Osteoblast (primary cell): ENCODE measurements at regions not wholly inside any gene's neighbourhood (a gene's known extent, or its start where the extent isn't known, plus 50 kb on each side); places are given as distances from the start of the nearest gene placed in this dataset.
"Not testable (repeated sequence)": the region's sequence is repeated elsewhere in the genome, so short reads cannot be mapped to it uniquely, and the experiment has no call there.

ENCODE experiments used
- DNase-seq: peaks from one replicate; pipeline ENCODE4 v3.0.0; 2011; ENCODE audit warnings: low spot score, mixed read lengths; ENCODE audit not compliant: insufficient read length; ENCODE audit errors: missing footprints
- H2AFZ ChIP-seq: 2 replicates; pipeline ENCODE4 v1.6.0; 2011; ENCODE audit warnings: mild to moderate bottlenecking, low read length
- H3K27ac ChIP-seq: 2 replicates; pipeline ENCODE4 v1.5.1; 2011; ENCODE audit warnings: mild to moderate bottlenecking, low read depth, low read length, moderate library complexity
- H3K27me3 ChIP-seq: 2 replicates; pipeline ENCODE4 v1.6.0; 2012; ENCODE audit warnings: mild to moderate bottlenecking, control low read depth, inconsistent platforms, low read length, moderate library complexity; ENCODE audit not compliant: insufficient read depth
- H3K36me3 ChIP-seq: 2 replicates; pipeline ENCODE4 v1.5.1; 2011; ENCODE audit warnings: mild to moderate bottlenecking, low read length, control low read depth, moderate library complexity; ENCODE audit not compliant: insufficient read depth
- H3K4me1 ChIP-seq: 2 replicates; pipeline ENCODE4 v1.5.1; 2011; ENCODE audit warnings: mild to moderate bottlenecking, low read length, control low read depth, moderate library complexity; ENCODE audit not compliant: insufficient read depth
- H3K4me2 ChIP-seq: 2 replicates; pipeline ENCODE4 v1.6.0; 2011; ENCODE audit warnings: mild to moderate bottlenecking, low read length; ENCODE audit not compliant: insufficient read depth
- H3K4me3 ChIP-seq: fragments of 200-600 bp; sonication (generic); 3 replicates; pipeline ENCODE4 v1.5.1; 2012; ENCODE audit warnings: mild to moderate bottlenecking, low read length, inconsistent platforms; ENCODE audit not compliant: insufficient read depth
- H3K79me2 ChIP-seq: 2 replicates; pipeline ENCODE4 v1.6.0; 2012; ENCODE audit warnings: mild to moderate bottlenecking, low read length, control low read depth, inconsistent platforms; ENCODE audit not compliant: insufficient read depth
- H3K9me3 ChIP-seq: 2 replicates; pipeline ENCODE4 v1.5.1; 2011; ENCODE audit warnings: low read depth, low read length, control low read depth
- H4K20me1 ChIP-seq: 2 replicates; pipeline ENCODE4 v1.6.0; 2012; ENCODE audit warnings: mild to moderate bottlenecking, low read length, control low read depth; ENCODE audit not compliant: insufficient read depth
- CTCF ChIP-seq: IDR thresholded peaks from 2 replicates; pipeline ENCODE4 v1.5.1; 2011; ENCODE audit warnings: mild to moderate bottlenecking, low read depth, low read length, moderate library complexity; ENCODE audit errors: extremely low read depth

DNA sequence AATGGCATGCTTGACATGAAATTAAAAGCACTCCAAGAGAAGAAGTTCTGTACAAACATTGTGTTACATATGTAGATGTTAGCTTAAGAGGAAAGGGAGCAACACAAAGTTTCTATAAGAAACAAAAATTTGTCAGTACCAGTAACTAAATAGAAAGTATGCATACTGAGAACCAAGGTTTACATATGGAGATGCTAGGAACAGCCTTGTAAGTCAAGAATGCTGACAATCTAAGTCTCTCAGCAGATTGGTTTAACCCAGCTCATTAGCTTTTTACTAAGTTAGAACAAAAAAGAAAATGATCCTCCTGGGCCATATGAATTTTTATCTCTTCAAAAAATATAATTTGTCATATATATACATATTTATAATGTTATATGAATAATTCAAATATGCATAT, 2022.1 kb upstream of the ACO1 start:
- H2AFZ ChIP-seq, result no peak overlapping the region
- H3K27ac ChIP-seq, result no peak overlapping the region
- no peak overlapping the region for H3K4me2 ChIP-seq
- H3K27me3 ChIP-seq, result no peaks in the 10 kb centered on the region
- H3K36me3 ChIP-seq, result no peaks in the 10 kb centered on the region
- H3K79me2 ChIP-seq, result no peaks in the 10 kb centered on the region
- H4K20me1 ChIP-seq, result no peaks in the 10 kb centered on the region
- TF ChIP-seq CTCF, result no peak
- H3K4me1 ChIP-seq, result no peaks in the 10 kb centered on the region
- no peak for DNase-seq
- no peaks in the 10 kb centered on the region for H3K9me3 ChIP-seq
- H3K4me3 ChIP-seq, result no peak overlapping the region

DNA sequence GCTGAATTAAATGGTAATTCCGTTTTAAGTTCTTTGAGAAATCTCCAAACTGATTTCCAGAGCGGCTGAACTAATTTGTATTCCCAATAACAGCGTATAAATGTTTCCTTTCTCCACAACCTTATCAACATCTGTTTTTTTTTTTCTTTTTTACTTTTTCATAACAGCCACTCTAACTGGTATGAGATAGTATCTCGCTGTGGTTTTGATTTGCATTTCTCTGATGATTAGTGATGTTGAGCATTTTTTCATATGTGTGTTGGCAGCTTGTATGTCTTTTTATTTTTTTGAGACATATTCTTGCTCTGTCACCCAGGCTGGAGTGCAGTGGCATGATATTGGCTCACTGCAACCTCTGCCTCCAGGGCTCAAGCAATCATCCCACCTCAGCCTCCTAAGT, 2018.3 kb upstream of the ACO1 start:
- H4K20me1 ChIP-seq, H3K27me3 ChIP-seq, DNase-seq, H3K4me3 ChIP-seq, H3K27ac ChIP-seq, H3K79me2 ChIP-seq, H3K4me2 ChIP-seq, H3K9me3 ChIP-seq, H3K4me1 ChIP-seq, H2AFZ ChIP-seq, H3K36me3 ChIP-seq: not testable (repeated sequence)

GRCh38 chr9:30382271-30382670, 2002.2 kb upstream of the ACO1 start:
- no peak overlapping the region for H3K27ac ChIP-seq
- H2AFZ ChIP-seq, result no peak overlapping the region
- no peaks in the 10 kb centered on the region for H4K20me1 ChIP-seq
- no peak for TF ChIP-seq CTCF
- H3K9me3 ChIP-seq, result no peaks in the 10 kb centered on the region
- no peaks in the 10 kb centered on the region for H3K27me3 ChIP-seq
- no peaks in the 10 kb centered on the region for H3K36me3 ChIP-seq
- H3K79me2 ChIP-seq, result no peaks in the 10 kb centered on the region
- H3K4me2 ChIP-seq, result no peak overlapping the region
- DNase-seq, result no peak
- no peaks in the 10 kb centered on the region for H3K4me1 ChIP-seq
- H3K4me3 ChIP-seq, result no peak overlapping the region

DNA sequence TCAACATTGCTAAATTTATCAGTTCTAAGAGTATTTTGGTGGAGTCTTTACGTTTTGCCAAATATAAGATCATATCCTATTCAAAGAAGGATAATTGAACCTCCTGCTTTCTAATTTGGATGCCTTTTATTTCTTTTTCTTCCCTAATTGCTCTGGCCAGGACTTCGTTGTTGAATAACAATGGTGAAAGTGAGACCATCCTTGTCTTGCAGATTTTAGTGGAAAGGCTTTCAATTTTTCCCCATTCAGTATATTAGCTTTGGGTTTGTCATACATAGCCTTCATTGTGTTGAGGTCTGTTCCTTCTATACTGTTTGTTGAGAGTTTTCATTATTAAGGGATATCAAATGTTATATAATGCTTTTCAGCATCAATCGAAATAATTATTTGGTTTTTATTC, 1974.2 kb upstream of the ACO1 start:
- peaks cover 5% of the 10 kb centered on the region for H3K9me3 ChIP-seq
- H3K4me2 ChIP-seq, result no peak overlapping the region
- no peak for DNase-seq
- H3K4me3 ChIP-seq, result no peak overlapping the region
- no peak overlapping the region for H2AFZ ChIP-seq
- H3K79me2 ChIP-seq, result no peaks in the 10 kb centered on the region
- H3K36me3 ChIP-seq, result no peaks in the 10 kb centered on the region
- H4K20me1 ChIP-seq, result no peaks in the 10 kb centered on the region
- no peak for TF ChIP-seq CTCF
- no peaks in the 10 kb centered on the region for H3K27me3 ChIP-seq
- no peak overlapping the region for H3K27ac ChIP-seq
- H3K4me1 ChIP-seq, result no peaks in the 10 kb centered on the region

GRCh38 chr9:30411571-30411970, 1972.9 kb upstream of the ACO1 start:
- peaks cover 5% of the 10 kb centered on the region for H3K9me3 ChIP-seq
- no peak overlapping the region for H2AFZ ChIP-seq
- no peak overlapping the region for H3K27ac ChIP-seq
- TF ChIP-seq CTCF, result no peak
- H3K4me2 ChIP-seq, result no peak overlapping the region
- H3K36me3 ChIP-seq, result no peaks in the 10 kb centered on the region
- no peaks in the 10 kb centered on the region for H3K4me1 ChIP-seq
- H4K20me1 ChIP-seq, result no peaks in the 10 kb centered on the region
- H3K4me3 ChIP-seq, result no peak overlapping the region
- no peaks in the 10 kb centered on the region for H3K79me2 ChIP-seq
- no peaks in the 10 kb centered on the region for H3K27me3 ChIP-seq
- DNase-seq, result no peak
